DND-41 (cell line): ENCODE measurements at regions not wholly inside any gene's neighbourhood (a gene's known extent, or its start where the extent isn't known, plus 50 kb on each side); places are given as distances from the start of the nearest gene placed in this dataset.

Source experiments
- ATAC-seq: fragments of 200-7000 bp; cut with Tn5 transposase; 3 replicates; pipeline ENCODE4 v1.9.1; 2021; ENCODE audit warnings: low read depth; ENCODE audit not compliant: insufficient read depth
- DNase-seq: peaks from one replicate; pipeline ENCODE4 v3.0.0-alpha.2; 2020
- H2AFZ ChIP-seq: 2 replicates; pipeline ENCODE4 v1.6.0; 2012; ENCODE audit warnings: low read depth, low read length
- H3K27ac ChIP-seq: 2 replicates; pipeline ENCODE4 v1.5.1; 2012; ENCODE audit warnings: low read length, inconsistent platforms
- H3K27me3 ChIP-seq: fragments of 200-600 bp; sonication (generic); 2 replicates; pipeline ENCODE4 v1.6.0; 2012; ENCODE audit warnings: low read length, mild to moderate bottlenecking, inconsistent platforms; ENCODE audit not compliant: insufficient read depth, poor library complexity
- H3K36me3 ChIP-seq: 2 replicates; pipeline ENCODE4 v1.5.1; 2012; ENCODE audit warnings: low read length, inconsistent platforms; ENCODE audit not compliant: insufficient read depth
- H3K4me1 ChIP-seq: 2 replicates; pipeline ENCODE4 v1.5.1; 2012; ENCODE audit warnings: mild to moderate bottlenecking, low read length; ENCODE audit not compliant: insufficient read depth
- H3K4me2 ChIP-seq: 2 replicates; pipeline ENCODE4 v1.6.0; 2012; ENCODE audit warnings: mild to moderate bottlenecking, moderate library complexity, low read length, inconsistent platforms; ENCODE audit not compliant: insufficient read depth
- H3K4me3 ChIP-seq, 2 experiments: fragments of 200-600 bp in 1 of 2; shearing (Covaris generic) in 1 of 2; 2 replicates each; pipeline ENCODE4 v1.5.1; 2012 to 2016; ENCODE audit warnings: inconsistent platforms in 2 of 2, low read length in 2 of 2, mild to moderate bottlenecking in 2 of 2, low read depth in 1 of 2, moderate library complexity in 1 of 2
- H3K79me2 ChIP-seq: 2 replicates; pipeline ENCODE4 v1.6.0; 2012; ENCODE audit warnings: low read length, inconsistent platforms; ENCODE audit not compliant: insufficient read depth
- H3K9ac ChIP-seq: 2 replicates; pipeline ENCODE4 v1.6.0; 2012; ENCODE audit warnings: low read depth, mild to moderate bottlenecking, inconsistent platforms, low read length, moderate library complexity
- H3K9me3 ChIP-seq: 2 replicates; pipeline ENCODE4 v1.5.1; 2012; ENCODE audit warnings: low read length, moderate library complexity, mild to moderate bottlenecking, inconsistent platforms; ENCODE audit not compliant: insufficient read depth, severe bottlenecking
- H4K20me1 ChIP-seq: 2 replicates; pipeline ENCODE4 v1.6.0; 2012; ENCODE audit warnings: low read length; ENCODE audit not compliant: insufficient read depth
- CTCF ChIP-seq: IDR thresholded peaks from 2 replicates; pipeline ENCODE4 v1.5.1; 2012; ENCODE audit warnings: borderline replicate concordance, low read length, moderate library complexity, mild to moderate bottlenecking; ENCODE audit not compliant: poor library complexity, severe bottlenecking; ENCODE audit errors: extremely low read depth
- EZH2 ChIP-seq: IDR thresholded peaks from 3 replicates; pipeline ENCODE4 v1.6.1; 2012; ENCODE audit warnings: borderline replicate concordance, low read depth, mild to moderate bottlenecking, moderate library complexity, low read length, inconsistent platforms; ENCODE audit not compliant: severe bottlenecking

GRCh38 chr13:108527844-108528243, 101.6 kb upstream of the MYO16 start:
- no peaks in the 10 kb centered on the region for H3K79me2 ChIP-seq
- H3K4me2 ChIP-seq: no peak overlapping the region
- DNase-seq: no peak
- no peaks in the 10 kb centered on the region for H3K36me3 ChIP-seq
- H2AFZ ChIP-seq: no peak overlapping the region
- H3K4me3 ChIP-seq: no peak overlapping the region
- no peaks in the 10 kb centered on the region for H3K4me1 ChIP-seq
- no peaks in the 10 kb centered on the region for H4K20me1 ChIP-seq
- no peak for TF ChIP-seq CTCF
- TF ChIP-seq EZH2: no peak
- peaks cover 2% of the 10 kb centered on the region for H3K27me3 ChIP-seq
- H3K27ac ChIP-seq: no peak overlapping the region
- no peak overlapping the region for H3K9ac ChIP-seq
- ATAC-seq: no peak
- H3K9me3 ChIP-seq: no peaks in the 10 kb centered on the region

GRCh38 chr13:108528303-108528702, 101.1 kb upstream of the MYO16 start:
- Histone ChIP-seq H3K9me3 (no peaks in the 10 kb centered on the region), H2AFZ (no peak overlapping the region), H3K4me3 (no peak overlapping the region), H3K27me3 (peaks cover 2% of the 10 kb centered on the region), H3K4me1 (no peaks in the 10 kb centered on the region), H4K20me1 (no peaks in the 10 kb centered on the region), H3K9ac (no peak overlapping the region), H3K79me2 (no peaks in the 10 kb centered on the region), H3K36me3 (no peaks in the 10 kb centered on the region), H3K27ac (no peak overlapping the region), H3K4me2 (no peak overlapping the region)
- TF ChIP-seq EZH2: no peak
- TF ChIP-seq CTCF: no peak
- DNase-seq (no peak), ATAC-seq (no peak)

GRCh38 chr13:108533842-108534241, 95.6 kb upstream of the MYO16 start:
- Histone ChIP-seq H4K20me1 (no peaks in the 10 kb centered on the region), H3K79me2 (no peaks in the 10 kb centered on the region)

More at GRCh38 chr13:108533842-108534241, 95.6 kb upstream of the MYO16 start:
- Histone ChIP-seq H2AFZ (no peak overlapping the region), H3K27ac (no peak overlapping the region), H3K36me3 (no peaks in the 10 kb centered on the region), H3K27me3 (no peaks in the 10 kb centered on the region), H3K9ac (no peak overlapping the region), H3K9me3 (no peaks in the 10 kb centered on the region), H3K4me2 (no peak overlapping the region), H3K4me3 (no peak overlapping the region), H3K4me1 (no peaks in the 10 kb centered on the region)
- no peak for DNase-seq
- TF ChIP-seq CTCF (no peak), EZH2 (no peak)
- ATAC-seq: no peak
